ENCODE measurements at regions not wholly inside any gene's neighbourhood (a gene's known extent, or its start where the extent isn't known, plus 50 kb on each side); places are given as distances from the start of the nearest gene placed in this dataset.

DNA sequence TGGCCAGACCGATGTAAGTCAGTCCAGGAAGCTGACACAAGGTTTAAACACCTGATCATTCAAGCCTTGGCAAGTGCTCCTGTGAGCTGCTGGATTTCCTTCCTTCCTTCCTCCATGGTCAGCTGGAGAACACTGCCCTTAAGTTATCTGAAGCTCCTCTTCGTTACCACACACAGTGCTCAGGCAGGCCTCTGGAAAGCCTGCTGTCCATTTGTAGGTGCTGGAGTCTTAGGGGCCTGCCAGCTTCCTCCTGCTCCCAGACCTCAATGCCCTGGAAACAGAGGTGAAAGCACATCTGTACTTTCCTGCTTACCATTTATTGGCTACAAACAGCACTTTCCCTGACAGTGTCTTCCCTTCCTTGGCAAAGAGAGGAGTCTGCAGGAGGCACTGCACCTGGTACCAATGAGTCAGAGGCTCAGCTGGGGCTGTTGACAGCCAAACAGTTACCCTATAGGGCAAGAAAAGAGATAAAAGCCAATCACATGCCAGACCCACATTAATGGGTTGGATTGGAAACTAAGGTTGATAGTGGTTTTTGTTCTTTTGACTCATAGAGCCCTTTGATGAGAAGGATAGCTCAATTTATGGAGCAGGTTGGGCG lies 72.6 kb upstream of the PUM3 start:
- DNase-seq, result no peak

DNA sequence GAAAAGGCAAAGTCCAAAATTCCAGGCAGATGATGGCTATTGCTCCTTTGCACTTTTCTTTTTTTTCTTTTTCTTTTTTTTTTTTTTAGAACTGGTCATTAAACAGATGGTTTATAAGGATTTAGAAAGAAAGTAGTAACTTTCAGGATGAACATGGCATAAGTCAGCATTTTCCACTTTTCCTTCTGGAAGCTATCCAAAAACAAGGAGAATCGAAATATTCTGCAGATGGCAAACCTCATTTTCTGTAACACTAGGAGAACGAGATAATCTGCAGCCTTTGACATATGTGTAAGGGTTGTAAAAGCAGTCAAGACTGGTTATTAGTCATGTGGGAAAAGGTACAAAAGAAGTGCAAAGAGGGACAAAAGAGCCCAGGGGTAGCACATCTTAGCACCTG lies 69.1 kb upstream of the PUM3 start:
- DNase-seq, result no peak

DNA sequence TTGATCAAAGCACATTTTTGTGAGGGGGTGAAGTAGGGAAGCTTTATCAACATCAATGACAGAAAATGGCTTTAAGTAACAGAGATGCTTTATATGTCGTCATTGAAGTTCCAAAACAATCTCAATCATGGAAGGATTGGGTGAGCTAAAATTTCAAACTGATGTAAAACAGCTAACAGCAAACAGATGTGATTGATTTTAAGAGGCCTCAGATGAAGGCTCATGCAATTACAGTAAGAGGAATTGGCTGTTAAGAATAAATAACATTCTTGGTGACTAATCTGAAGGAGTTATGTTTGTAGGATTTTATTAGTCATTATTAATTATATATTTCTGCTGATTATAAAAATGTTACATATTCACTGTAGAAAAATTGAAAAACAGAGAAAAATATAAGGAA lies 63.5 kb upstream of the PUM3 start:
- no peak for DNase-seq

DNA sequence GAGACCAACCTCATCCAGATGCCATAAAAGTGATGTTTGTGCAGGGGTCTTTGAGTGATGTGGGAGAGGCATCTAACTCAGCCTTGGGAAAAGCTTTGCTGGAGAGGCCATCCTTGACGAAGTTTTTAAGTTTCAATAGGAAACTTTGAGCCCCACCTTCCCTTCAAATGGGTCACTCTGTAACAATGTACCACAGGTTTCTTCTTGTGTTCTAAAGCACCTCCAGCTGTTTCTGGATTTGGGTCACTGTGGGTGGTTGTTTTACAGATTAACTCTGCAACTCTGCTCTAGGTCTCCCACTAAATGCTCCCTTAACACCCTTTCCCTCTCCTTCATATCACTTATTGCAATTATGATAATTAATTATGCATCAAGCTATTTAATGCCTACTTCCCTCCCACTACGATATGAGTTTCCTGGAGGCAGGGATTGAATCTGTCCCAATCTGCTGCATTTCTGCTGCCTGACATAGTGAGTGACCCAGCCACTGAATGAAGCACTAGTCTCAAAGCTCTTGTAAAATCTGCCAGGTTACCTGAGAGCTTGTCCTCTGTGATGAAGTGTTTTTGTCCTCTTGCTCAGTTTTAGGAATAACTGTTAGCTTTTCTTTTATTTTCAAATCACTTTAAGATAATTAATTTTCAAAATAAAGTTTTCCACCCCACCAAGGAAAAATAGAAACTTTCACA lies 60.5 kb upstream of the PUM3 start:
- no peak for DNase-seq

Data from NCI-H2029 (cell line).